PFSK-1 (cell line): ENCODE measurements at regions not wholly inside any gene's neighbourhood (a gene's known extent, or its start where the extent isn't known, plus 50 kb on each side); places are given as distances from the start of the nearest gene placed in this dataset.

Source experiments
- FOXP2 ChIP-seq: optimal IDR thresholded peaks from 2 replicates; pipeline ENCODE3; 2011; ENCODE audit warnings: borderline replicate concordance, control low read depth, inconsistent platforms; ENCODE audit not compliant: insufficient read depth; ENCODE audit errors: extremely low read length, extremely low read depth
- POLR2AphosphoS5 ChIP-seq: IDR thresholded peaks from 2 replicates; pipeline ENCODE4 v1.6.1; 2012; ENCODE audit warnings: low read depth, mild to moderate bottlenecking, control low read depth, low read length, moderate library complexity
- SIN3A ChIP-seq: IDR thresholded peaks from 2 replicates; pipeline ENCODE4 v1.6.1; 2012; ENCODE audit warnings: mild to moderate bottlenecking, low read length, moderate library complexity, borderline replicate concordance; ENCODE audit not compliant: insufficient read depth
- TAF1 ChIP-seq: IDR thresholded peaks from 2 replicates; pipeline ENCODE4 v1.6.1; 2012; ENCODE audit warnings: low read length, control low read depth, borderline replicate concordance; ENCODE audit not compliant: insufficient read depth
- TF ChIP-seq, protein P1 (sequence below), 2 experiments: IDR thresholded peaks; 2 replicates each; pipeline versions ENCODE4 v1.6.1 to v1.8.0; 2011 to 2012; ENCODE audit warnings: low read depth in 2 of 2, low read length in 2 of 2, control low read depth in 1 of 2, inconsistent platforms in 1 of 2, mild to moderate bottlenecking in 1 of 2, moderate library complexity in 1 of 2; ENCODE audit not compliant: insufficient read depth in 1 of 2

DNA sequence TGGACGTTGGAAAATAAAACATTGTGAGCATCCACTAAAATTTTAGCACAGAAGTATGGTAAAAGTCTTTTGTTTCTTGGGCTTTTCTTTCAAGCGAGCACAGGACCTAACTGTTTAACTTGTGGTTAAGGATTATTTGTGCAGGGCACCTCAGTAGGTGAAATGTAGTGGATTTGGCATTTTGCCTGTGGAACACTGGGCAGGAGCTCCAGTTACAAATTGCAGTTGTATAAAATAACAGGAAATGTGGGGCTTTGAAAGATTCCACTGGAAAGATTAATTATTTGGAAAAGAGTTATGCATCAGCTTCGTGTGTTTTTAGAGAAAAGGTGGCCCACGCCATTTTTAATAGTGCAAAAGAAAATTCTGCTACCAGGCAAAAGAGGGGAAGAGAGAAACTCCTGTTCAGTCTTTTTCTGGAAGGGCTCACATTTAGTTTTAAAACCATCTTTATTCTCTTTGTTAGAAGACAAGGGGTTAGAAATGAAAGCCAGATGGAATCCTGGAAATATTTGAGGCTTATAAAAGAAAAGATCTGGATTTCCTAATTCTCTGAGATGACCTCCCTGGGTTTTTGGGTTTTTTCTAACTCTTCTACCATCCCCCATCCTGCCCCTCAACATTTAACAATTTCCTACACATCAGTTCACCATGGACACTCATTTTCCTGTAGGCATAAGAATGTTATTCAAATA lies 144.3 kb upstream of the SERTAD2 start:
- TF ChIP-seq SIN3A (no peak), FOXP2 (no peak), TAF1 (no peak), POLR2AphosphoS5 (no peak)
- TF ChIP-seq, protein P1, sequence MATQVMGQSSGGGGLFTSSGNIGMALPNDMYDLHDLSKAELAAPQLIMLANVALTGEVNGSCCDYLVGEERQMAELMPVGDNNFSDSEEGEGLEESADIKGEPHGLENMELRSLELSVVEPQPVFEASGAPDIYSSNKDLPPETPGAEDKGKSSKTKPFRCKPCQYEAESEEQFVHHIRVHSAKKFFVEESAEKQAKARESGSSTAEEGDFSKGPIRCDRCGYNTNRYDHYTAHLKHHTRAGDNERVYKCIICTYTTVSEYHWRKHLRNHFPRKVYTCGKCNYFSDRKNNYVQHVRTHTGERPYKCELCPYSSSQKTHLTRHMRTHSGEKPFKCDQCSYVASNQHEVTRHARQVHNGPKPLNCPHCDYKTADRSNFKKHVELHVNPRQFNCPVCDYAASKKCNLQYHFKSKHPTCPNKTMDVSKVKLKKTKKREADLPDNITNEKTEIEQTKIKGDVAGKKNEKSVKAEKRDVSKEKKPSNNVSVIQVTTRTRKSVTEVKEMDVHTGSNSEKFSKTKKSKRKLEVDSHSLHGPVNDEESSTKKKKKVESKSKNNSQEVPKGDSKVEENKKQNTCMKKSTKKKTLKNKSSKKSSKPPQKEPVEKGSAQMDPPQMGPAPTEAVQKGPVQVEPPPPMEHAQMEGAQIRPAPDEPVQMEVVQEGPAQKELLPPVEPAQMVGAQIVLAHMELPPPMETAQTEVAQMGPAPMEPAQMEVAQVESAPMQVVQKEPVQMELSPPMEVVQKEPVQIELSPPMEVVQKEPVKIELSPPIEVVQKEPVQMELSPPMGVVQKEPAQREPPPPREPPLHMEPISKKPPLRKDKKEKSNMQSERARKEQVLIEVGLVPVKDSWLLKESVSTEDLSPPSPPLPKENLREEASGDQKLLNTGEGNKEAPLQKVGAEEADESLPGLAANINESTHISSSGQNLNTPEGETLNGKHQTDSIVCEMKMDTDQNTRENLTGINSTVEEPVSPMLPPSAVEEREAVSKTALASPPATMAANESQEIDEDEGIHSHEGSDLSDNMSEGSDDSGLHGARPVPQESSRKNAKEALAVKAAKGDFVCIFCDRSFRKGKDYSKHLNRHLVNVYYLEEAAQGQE (IDR thresholded peaks at IDR 0.05; ENCODE audit: insufficient read depth in 1 of 2, low read depth in 2 of 2, low read length in 2 of 2): no peak

DNA sequence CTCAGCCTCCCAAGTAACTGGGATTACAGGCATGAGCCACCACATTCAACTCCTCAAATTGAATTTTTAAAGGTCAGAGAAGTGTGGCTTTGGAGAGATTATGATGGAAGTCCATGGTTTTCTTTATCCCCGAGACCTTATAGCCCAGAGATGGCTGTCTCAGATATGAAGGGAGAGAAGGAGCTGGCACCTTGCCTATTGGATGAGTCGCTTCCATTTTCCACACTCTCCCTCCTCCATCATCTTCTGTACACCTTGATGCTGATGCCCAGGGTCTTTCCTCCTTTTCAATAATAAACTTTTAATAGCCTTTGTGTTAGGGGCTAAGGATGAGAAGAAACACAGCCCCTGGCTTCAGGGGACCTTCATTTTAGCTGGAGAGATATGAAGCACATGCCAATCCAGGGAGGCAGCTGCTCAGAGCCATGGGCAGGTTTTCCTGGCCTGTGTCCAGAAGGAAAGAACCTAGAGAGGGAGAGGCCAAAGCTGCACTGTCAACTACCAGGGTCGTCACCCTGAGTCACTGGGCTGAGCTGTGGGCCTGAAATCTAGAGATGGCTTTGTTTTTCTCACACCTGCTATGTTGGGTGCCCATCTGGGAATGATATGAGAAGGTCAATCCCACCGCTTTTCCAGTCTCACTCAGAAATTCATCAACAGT lies 146.0 kb upstream of the SERTAD2 start:
- no peak for TF ChIP-seq POLR2AphosphoS5
- TF ChIP-seq FOXP2: no peak
- no peak for TF ChIP-seq TAF1
- TF ChIP-seq, protein P1 (IDR thresholded peaks at IDR 0.05; ENCODE audit: insufficient read depth in 1 of 2, low read depth in 2 of 2, low read length in 2 of 2): no peak
- TF ChIP-seq SIN3A: no peak

DNA sequence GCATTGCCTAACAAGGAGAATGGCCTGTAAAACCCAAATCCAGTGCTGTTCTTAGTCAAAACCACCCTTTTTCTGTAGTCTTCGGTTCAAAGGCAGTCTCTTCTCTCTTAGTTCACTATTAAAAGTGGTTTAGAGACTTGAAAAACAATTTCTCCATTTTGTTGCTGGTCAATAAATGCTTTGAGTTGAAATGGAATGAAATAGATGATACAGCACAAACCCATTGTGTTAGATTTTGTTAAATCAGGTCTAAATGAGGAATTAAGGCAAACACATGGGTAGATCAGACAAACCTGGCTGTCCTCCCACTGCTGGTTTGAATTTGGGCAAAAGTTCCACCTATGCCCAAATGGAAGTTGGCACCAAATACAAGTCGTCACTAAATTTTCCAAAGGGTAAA lies 150.1 kb upstream of the SERTAD2 start:
- TF ChIP-seq, protein P1 (IDR thresholded peaks at IDR 0.05; ENCODE audit: insufficient read depth in 1 of 2, low read depth in 2 of 2, low read length in 2 of 2): no peak
- TF ChIP-seq TAF1: no peak
- TF ChIP-seq POLR2AphosphoS5: no peak
- no peak for TF ChIP-seq FOXP2
- TF ChIP-seq SIN3A: no peak

DNA sequence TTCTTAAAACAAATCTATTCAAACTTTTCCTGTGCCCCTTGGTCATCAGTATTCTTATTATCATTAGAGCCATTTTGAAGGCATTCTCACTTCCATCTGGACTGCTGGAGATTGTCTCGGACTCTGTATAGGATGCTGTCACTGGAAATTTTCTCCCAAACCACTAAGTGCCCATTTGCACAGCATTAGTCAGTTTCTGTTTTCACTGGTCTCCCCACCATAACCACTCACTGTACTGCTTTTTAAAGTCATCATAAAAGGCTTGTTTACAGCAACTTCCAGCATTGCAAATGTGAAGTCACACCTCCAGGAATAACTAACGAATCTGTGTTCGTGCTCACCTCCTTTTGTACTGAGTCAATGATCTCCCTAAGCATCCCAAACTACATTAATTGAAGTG lies 150.9 kb upstream of the SERTAD2 start:
- TF ChIP-seq TAF1: no peak

DNA sequence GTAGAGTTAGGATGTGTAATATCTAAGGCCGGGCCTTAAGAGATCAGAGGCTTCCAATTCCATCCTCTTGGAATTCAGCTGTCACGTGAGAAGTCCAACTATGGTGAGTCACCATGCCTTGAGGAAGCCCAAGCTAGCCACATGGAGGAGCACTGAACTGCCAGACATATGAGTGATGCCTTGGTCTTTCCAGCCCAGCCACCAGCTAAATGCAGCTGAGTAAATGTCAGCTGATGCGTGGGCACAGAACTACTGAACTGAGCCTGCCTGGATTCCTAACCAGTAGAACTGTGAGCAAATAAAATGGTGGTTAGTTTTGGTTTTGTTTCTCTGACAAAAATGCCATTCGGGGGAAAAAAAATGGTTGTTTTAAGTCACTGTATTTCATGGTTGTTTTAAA lies 153.7 kb upstream of the SERTAD2 start:
- TF ChIP-seq FOXP2 (no peak), TAF1 (no peak), POLR2AphosphoS5 (no peak), SIN3A (no peak)
- TF ChIP-seq, protein P1 (IDR thresholded peaks at IDR 0.05; ENCODE audit: insufficient read depth in 1 of 2, low read depth in 2 of 2, low read length in 2 of 2): no peak
